ENCODE measurements at regions not wholly inside any gene's neighbourhood (a gene's known extent, or its start where the extent isn't known, plus 50 kb on each side); places are given as distances from the start of the nearest gene placed in this dataset.

GRCh38 chr4:114389070-114389685, 209.4 kb upstream of the UGT8 start (continued):
- no peak for TF ChIP-seq FOSL1 (IDR thresholded peaks at IDR 0.05; ENCODE audit: insufficient read depth, low read depth, low read length)
- no peak for TF ChIP-seq JUND (IDR thresholded peaks at IDR 0.05; ENCODE audit: low read length)

All from H1 (cell line).